NCI-H774 (cell line): ENCODE measurements at regions not wholly inside any gene's neighbourhood (a gene's known extent, or its start where the extent isn't known, plus 50 kb on each side); places are given as distances from the start of the nearest gene placed in this dataset.
"Not testable (repeated sequence)": the region's sequence is repeated elsewhere in the genome, so short reads cannot be mapped to it uniquely, and the experiment has no call there.

Experiments
- DNase-seq: peaks from one replicate; lab custom pipeline; 2025; lab: John Stamatoyannopoulos, UW

DNA sequence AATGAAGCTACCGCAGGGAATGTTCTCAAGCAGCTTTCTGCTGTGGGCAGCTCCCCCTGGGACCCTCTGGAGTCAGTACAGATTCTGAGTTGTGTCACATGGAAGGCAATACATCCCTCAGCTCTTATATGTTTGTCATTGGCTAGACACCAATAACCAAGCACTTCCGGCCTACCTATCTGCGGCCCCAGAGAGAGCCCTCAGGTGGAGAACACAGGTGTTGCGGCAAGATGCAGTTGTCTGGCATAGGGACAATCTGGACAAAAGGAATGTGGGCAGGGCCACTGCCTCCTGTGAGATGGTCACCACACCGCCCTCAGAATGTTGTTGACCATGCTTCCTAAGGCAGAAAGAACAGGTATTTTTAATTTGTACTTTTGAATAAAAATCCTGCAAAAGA is 118.7 kb downstream of the BRMS1L start:
- DNase-seq: no peak

DNA sequence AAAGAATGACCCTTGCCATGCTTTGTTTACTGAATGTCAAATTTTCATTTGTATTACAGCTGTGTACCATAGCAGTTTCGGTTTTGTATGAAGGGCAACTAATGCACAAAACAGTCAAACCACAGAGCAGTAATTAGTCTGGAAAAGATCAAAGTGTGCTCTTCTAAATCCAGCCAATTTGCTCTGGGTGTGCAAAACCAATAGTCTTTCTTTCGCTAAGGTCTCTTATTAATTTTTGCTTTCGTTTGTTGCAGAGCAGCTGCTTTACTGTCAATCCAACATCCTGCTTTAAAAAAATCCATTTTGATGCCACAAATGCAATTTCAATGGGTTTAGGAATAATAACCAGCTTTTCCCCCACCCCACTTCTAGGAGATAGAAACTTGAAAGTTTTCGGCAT is 114.2 kb downstream of the BRMS1L start:
- no peak for DNase-seq

DNA sequence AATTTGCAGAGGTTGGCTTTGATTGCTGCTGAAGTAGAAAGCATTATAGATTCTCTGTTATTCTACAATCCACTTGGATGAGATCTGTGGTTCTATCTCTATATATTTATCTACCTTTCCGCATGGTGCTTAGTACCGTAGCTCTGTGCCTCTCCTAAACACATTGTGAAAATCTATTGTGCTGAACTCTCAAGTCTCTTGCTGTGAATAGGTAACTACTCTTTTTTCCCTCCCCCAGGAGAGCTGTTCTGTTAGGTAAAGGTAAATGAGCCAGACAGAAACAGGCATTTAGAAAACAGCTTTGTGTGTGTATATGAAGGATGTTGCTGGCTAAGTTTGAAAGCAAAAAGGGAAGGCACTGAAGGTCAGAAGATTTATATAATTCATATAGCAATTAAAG is 112.6 kb downstream of the BRMS1L start:
- DNase-seq: no peak

GRCh38 chr14:35934499-35934898 is 108.4 kb downstream of the BRMS1L start:
- DNase-seq: no peak

GRCh38 chr14:35932659-35933159 is 106.6 kb downstream of the BRMS1L start:
- no peak for DNase-seq

- DNase-seq: no peak
Measured at GRCh38 chr14:35932136-35932535, 106.0 kb downstream of the BRMS1L start.

- no peak for DNase-seq
Measured at GRCh38 chr14:35931346-35931745, 105.2 kb downstream of the BRMS1L start.

DNA sequence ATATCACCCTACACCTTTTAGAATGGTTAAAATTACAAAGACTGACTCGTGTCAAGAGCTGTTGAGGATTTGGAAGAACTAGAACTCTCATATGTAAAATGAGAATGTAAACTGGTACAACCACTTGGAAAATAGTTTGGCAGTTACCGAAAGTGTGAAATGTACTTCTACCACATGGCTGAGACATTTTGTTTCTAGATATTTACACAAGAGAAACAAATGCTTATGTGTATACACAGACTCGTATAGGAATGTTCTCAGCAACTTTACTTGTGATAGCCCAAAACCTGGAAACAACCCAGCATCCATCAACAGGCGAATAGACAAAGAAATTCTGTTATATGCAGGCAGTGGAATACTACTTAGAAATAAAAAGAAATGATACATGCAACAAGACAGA is 103.0 kb downstream of the BRMS1L start:
- no peak for DNase-seq

GRCh38 chr14:35927727-35928126 is 101.6 kb downstream of the BRMS1L start:
- no peak for DNase-seq

- DNase-seq: no peak
Measured at GRCh38 chr14:35925319-35925718, 99.2 kb downstream of the BRMS1L start.

GRCh38 chr14:35922590-35922989 is 96.5 kb downstream of the BRMS1L start:
- DNase-seq: not testable (repeated sequence)

DNA sequence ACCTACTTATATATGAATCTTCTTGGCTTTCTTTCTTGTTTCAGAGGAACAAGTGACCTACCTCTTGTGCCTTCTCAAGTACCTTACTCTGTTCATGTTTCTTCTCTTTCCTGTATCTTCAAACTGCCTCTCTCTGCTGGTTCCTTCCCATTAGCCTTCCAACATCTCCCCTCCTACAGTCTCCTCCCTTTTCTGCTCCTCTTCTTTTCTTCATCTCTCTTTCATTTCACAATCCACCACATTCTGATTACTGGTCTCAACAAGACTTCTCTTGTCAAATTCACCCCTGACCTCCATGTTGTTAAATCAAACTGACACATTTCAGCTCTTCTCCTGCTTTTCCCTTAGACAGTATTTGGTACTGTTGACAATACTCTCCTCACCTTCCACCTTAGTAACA is 95.6 kb downstream of the BRMS1L start:
- no peak for DNase-seq
